WERI-Rb-1 (cell line): ENCODE measurements at regions not wholly inside any gene's neighbourhood (a gene's known extent, or its start where the extent isn't known, plus 50 kb on each side); places are given as distances from the start of the nearest gene placed in this dataset.

Experiments
- DNase-seq: peaks from one replicate; pipeline ENCODE4 v3.0.0-alpha.2; 2020
- H3K27ac ChIP-seq: fragments of 250-450 bp; sonication (Bioruptor Pico); 2 replicates; pipeline ENCODE4 v1.5.1; 2020; ENCODE audit warnings: mild to moderate bottlenecking, moderate library complexity
- H3K27me3 ChIP-seq: fragments of 250-450 bp; sonication (Bioruptor Pico); 2 replicates; pipeline ENCODE4 v1.5.1; 2021; ENCODE audit warnings: mild to moderate bottlenecking, low read depth, moderate library complexity; ENCODE audit not compliant: insufficient read depth, severe bottlenecking
- H3K36me3 ChIP-seq: fragments of 250-450 bp; sonication (Bioruptor Pico); 2 replicates; pipeline ENCODE4 v1.5.1; 2020; ENCODE audit warnings: mild to moderate bottlenecking, moderate library complexity
- H3K4me3 ChIP-seq: 2 replicates; pipeline ENCODE4 v1.5.1; 2011; ENCODE audit warnings: low read depth, mild to moderate bottlenecking, control low read depth, low read length
- H3K9me3 ChIP-seq: fragments of 250-450 bp; sonication (Bioruptor Pico); 2 replicates; pipeline ENCODE4 v1.5.1; 2021; ENCODE audit warnings: mild to moderate bottlenecking, moderate library complexity; ENCODE audit not compliant: severe bottlenecking
- TF ChIP-seq, protein P1 (sequence below): IDR thresholded peaks from 2 replicates; pipeline ENCODE4 v1.5.1; 2011; ENCODE audit warnings: low read depth, mild to moderate bottlenecking, control low read depth, inconsistent platforms, low read length

DNA sequence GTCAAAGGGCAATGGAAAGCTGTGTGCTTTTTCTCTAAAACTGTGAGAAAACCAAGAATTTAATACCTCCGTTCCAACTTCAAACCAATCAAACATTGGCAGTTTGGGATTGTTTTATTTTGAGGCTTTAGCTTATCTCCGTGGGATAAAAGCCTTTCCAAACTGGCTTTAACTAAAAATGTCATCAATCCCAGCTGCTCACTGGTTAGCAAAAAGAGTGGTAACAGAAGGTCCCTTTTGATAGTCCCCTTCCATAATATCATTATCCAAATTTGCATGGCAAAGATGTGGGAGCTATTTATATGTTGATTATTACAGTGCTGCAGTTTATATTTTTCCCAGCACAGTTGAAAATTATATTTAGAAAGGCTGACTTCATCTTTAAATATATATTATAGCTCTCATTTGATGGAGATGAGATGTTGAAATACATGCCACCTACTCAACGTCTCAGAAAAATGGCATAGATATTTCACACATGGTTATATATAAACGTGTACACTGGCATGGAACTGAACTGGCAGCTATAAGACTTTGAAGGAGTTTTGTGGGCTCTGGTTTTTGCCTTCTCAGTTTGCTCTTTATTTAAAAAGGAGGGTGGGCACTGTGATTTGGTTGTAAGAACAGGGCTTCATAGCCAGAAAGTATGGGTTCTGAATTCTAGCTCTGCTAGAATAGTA, 707.1 kb upstream of the SLIT2 start:
- Histone ChIP-seq H3K27ac (no peak overlapping the region), H3K4me3 (no peak overlapping the region), H3K27me3 (no peaks in the 10 kb centered on the region), H3K36me3 (no peaks in the 10 kb centered on the region), H3K9me3 (no peaks in the 10 kb centered on the region)
- TF ChIP-seq, protein P1, sequence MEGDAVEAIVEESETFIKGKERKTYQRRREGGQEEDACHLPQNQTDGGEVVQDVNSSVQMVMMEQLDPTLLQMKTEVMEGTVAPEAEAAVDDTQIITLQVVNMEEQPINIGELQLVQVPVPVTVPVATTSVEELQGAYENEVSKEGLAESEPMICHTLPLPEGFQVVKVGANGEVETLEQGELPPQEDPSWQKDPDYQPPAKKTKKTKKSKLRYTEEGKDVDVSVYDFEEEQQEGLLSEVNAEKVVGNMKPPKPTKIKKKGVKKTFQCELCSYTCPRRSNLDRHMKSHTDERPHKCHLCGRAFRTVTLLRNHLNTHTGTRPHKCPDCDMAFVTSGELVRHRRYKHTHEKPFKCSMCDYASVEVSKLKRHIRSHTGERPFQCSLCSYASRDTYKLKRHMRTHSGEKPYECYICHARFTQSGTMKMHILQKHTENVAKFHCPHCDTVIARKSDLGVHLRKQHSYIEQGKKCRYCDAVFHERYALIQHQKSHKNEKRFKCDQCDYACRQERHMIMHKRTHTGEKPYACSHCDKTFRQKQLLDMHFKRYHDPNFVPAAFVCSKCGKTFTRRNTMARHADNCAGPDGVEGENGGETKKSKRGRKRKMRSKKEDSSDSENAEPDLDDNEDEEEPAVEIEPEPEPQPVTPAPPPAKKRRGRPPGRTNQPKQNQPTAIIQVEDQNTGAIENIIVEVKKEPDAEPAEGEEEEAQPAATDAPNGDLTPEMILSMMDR, result no peak
- DNase-seq, result no peak

DNA sequence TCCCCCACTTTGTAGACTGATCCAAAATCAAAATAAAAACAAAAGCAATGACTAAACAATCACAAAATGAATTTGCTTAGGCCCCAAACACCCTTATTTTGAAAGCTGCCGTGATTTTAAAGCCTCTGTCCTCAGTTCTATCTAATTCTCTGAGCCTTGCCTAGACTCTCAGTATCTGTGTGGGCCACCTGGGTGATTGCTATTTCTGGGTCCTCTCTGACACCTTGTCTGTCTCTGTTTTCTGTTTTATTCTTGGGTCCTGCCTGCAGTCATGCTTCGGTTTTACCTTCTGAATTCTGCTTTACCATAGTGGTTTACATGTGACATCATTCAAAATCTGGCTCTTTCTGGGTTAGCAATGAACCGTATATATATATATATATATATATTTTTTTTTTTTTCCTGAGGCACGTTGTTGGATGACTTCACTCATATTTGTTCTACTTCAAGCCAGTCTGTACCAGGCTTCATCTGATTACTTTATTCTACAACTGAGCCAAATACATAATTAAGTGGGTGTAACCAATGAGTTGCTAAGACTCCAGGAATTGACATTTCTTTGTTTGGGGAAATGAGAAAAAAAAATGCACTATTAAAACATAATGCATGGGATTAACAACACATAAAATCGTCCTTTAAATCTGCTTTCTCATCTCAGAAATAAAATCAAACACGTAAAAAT, 710.7 kb upstream of the SLIT2 start:
- TF ChIP-seq, protein P1, result no peak
- H3K9me3 ChIP-seq, result no peaks in the 10 kb centered on the region
- no peaks in the 10 kb centered on the region for H3K36me3 ChIP-seq
- H3K4me3 ChIP-seq, result no peak overlapping the region
- DNase-seq, result no peak
- H3K27ac ChIP-seq, result no peak overlapping the region
- H3K27me3 ChIP-seq, result no peaks in the 10 kb centered on the region

DNA sequence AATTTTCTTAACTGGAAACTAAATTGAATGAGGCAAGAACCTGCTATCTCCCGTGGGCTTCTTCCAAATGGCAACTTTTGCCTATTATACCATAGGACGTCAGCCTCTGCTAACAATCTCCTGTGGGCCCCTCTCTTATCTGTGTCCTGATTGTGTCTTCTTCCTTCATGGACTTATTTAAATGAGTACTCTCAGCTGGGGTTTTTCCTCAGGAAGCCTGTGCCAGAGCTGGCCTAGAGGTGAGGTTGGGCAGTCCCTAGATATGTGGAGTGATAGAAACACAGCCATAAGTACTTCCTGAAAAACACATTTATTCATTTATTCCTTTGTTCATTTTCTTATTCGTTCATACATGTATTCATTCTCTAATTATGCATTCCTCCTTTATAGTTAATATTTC, 712.5 kb upstream of the SLIT2 start:
- Histone ChIP-seq H3K27me3 (no peaks in the 10 kb centered on the region), H3K27ac (no peak overlapping the region), H3K9me3 (no peaks in the 10 kb centered on the region), H3K36me3 (no peaks in the 10 kb centered on the region), H3K4me3 (no peak overlapping the region)
- TF ChIP-seq, protein P1, result no peak
- DNase-seq, result no peak

DNA sequence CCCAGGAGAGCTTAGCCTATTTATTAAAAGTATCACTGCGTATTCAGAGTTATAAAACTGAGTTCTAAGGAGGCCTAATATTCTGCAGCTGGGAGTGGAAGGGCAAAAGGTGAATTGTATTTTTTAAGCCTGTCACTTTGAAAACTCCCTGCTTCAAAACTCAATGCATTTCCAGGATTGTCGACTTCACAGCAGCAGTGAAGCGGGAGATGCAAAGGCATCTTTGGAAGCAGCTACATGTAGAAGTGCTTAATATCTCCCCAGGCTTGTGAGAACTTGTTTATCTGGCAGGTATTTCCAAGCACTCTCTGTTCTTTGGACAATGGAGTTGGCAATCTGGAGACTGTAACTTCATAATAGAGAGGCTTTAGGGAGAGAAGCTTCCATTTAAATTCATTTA, 717.5 kb upstream of the SLIT2 start:
- H3K27ac ChIP-seq, result no peak overlapping the region
- TF ChIP-seq, protein P1, result no peak
- no peak for DNase-seq

DNA sequence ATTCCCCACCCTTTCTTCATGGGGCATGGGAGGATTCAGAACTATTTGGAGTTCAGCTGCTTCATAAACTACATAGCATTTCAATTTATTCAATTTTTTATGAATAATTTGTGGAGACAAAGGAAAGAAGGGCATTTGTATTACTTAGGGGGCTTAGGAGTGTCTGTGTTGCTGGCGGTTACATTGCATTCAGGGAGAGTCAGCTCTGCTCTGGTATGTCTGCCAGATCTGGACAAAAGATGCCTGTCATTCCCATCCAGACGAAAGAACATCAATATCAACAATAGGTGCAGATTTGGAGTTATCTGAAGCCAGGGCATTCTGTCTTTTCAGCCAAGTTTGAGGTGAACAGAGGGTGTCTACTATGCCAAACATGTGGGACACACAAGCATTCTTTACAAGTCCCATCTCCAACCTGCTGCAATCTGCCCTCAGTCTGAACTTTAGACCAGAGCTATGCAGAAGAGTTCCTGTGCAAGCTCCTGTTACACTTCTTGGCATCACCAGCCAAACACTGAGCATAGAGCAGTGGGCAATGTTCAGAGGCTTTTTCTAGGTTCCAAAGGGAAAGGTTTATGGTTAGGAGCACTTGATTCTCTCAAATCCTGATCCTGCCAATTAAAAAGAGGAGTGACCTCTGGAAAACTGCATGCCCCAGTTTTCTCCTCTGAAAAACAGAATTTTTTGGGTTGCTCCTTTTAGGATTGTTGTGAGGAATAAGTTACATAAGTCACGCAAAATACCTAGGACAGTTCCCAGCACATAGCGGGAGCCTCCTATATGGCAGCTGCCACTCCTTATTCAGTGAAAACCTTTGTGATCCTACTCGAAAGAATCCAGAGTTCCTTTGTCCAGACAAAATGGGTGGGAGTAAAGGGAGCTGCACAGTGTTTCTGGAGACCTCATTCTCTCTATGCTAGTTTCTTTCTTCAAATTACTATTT, 719.5 kb upstream of the SLIT2 start:
- no peak for DNase-seq
- Histone ChIP-seq H3K9me3 (no peaks in the 10 kb centered on the region), H3K27ac (no peak overlapping the region), H3K4me3 (no peak overlapping the region), H3K27me3 (no peaks in the 10 kb centered on the region), H3K36me3 (no peaks in the 10 kb centered on the region)
- TF ChIP-seq, protein P1, result no peak

More for the DNA sequence above, 717.5 kb upstream of the SLIT2 start:
- no peak overlapping the region for H3K4me3 ChIP-seq
- no peaks in the 10 kb centered on the region for H3K27me3 ChIP-seq
- H3K36me3 ChIP-seq, result no peaks in the 10 kb centered on the region
- no peaks in the 10 kb centered on the region for H3K9me3 ChIP-seq
